ENCODE measurements at regions not wholly inside any gene's neighbourhood (a gene's known extent, or its start where the extent isn't known, plus 50 kb on each side); places are given as distances from the start of the nearest gene placed in this dataset.

- H3K4me3 ChIP-seq (ENCODE audit: low read depth, low read length) = no peak overlapping the region
- H3K4me1 ChIP-seq (ENCODE audit: control insufficient read depth, insufficient read depth, low read length) = no peaks in the 10 kb centered on the region
- no peaks in the 10 kb centered on the region for H3K36me3 ChIP-seq (ENCODE audit: control insufficient read depth, insufficient read depth, low read length)
- H3K27ac ChIP-seq (ENCODE audit: low read depth, low read length) = no peak overlapping the region
- no peak overlapping the region for H3K9ac ChIP-seq (ENCODE audit: low read length)
- no peaks in the 10 kb centered on the region for H3K27me3 ChIP-seq (ENCODE audit: control insufficient read depth, insufficient read depth, low read length)
- no peaks in the 10 kb centered on the region for H3K9me3 ChIP-seq (ENCODE audit: control insufficient read depth, insufficient read depth, low read depth, low read length)
Measured at GRCh38 chr9:19732441-19732951, 56.3 kb downstream of the SLC24A2 start.

DNA sequence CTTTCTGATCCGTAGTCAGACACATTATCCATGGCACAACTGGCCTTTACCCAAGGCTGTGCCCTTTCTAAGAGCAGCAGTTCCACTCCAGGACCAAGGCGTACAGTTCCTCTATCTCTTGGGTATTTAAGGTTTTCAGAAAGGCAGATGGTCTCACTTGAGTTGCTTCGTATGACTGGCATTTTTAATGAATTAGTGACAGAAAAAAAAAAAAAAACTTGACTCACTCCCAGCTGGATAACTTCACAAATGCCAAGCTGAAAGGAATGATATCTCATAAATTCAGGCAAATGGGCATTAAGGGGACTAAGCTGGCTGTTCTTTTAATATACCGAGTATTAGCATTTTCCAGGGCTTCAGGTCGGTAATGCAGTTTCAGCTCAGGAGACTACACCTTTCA is 60.7 kb downstream of the SLC24A2 start:
- H3K4me1 ChIP-seq (ENCODE audit: control insufficient read depth, insufficient read depth, low read length) = no peaks in the 10 kb centered on the region
- H3K4me3 ChIP-seq (ENCODE audit: low read depth, low read length) = no peak overlapping the region
- no peaks in the 10 kb centered on the region for H3K27me3 ChIP-seq (ENCODE audit: control insufficient read depth, insufficient read depth, low read length)
- H3K9me3 ChIP-seq (ENCODE audit: control insufficient read depth, insufficient read depth, low read depth, low read length) = no peaks in the 10 kb centered on the region
- H3K27ac ChIP-seq (ENCODE audit: low read depth, low read length) = no peak overlapping the region
- H3K9ac ChIP-seq (ENCODE audit: low read length) = no peak overlapping the region
- H3K36me3 ChIP-seq (ENCODE audit: control insufficient read depth, insufficient read depth, low read length) = no peaks in the 10 kb centered on the region

GRCh38 chr9:19725970-19726369 is 62.9 kb downstream of the SLC24A2 start:
- Histone ChIP-seq H3K27ac (ENCODE audit: low read depth, low read length) (no peak overlapping the region), H3K36me3 (ENCODE audit: control insufficient read depth, insufficient read depth, low read length) (no peaks in the 10 kb centered on the region)

DNA sequence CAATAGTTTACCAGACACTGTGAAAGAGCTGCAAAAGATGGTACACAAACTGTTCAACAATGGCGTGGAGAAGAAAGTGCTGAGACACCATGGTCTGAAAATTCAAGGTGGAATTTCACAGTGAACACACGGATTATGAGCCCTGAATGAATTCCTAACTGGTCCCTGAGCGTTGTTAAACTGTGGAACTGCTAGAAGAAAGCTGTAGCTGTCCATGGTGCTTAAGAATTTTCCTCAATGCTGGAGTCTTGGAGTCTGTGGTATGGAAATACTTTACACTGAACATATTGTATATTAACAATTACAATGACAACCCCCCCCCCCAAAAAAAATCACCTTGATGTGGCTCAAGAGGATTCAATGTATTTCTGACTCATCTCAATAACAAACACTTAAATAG is 68.5 kb downstream of the SLC24A2 start:
- Histone ChIP-seq H3K27me3 (ENCODE audit: control insufficient read depth, insufficient read depth, low read length) (no peaks in the 10 kb centered on the region), H3K27ac (ENCODE audit: low read depth, low read length) (no peak overlapping the region), H3K9ac (ENCODE audit: low read length) (no peak overlapping the region), H3K9me3 (ENCODE audit: control insufficient read depth, insufficient read depth, low read depth, low read length) (no peaks in the 10 kb centered on the region), H3K4me3 (ENCODE audit: low read depth, low read length) (no peak overlapping the region), H3K36me3 (ENCODE audit: control insufficient read depth, insufficient read depth, low read length) (no peaks in the 10 kb centered on the region), H3K4me1 (ENCODE audit: control insufficient read depth, insufficient read depth, low read length) (no peaks in the 10 kb centered on the region; the same call in 1 of the 2 replicates)

More at GRCh38 chr9:19725970-19726369, 62.9 kb downstream of the SLC24A2 start:
- Histone ChIP-seq H3K4me1 (ENCODE audit: control insufficient read depth, insufficient read depth, low read length) (no peaks in the 10 kb centered on the region), H3K4me3 (ENCODE audit: low read depth, low read length) (no peak overlapping the region), H3K27me3 (ENCODE audit: control insufficient read depth, insufficient read depth, low read length) (no peaks in the 10 kb centered on the region), H3K9me3 (ENCODE audit: control insufficient read depth, insufficient read depth, low read depth, low read length) (no peaks in the 10 kb centered on the region), H3K9ac (ENCODE audit: low read length) (no peak overlapping the region)

DNA sequence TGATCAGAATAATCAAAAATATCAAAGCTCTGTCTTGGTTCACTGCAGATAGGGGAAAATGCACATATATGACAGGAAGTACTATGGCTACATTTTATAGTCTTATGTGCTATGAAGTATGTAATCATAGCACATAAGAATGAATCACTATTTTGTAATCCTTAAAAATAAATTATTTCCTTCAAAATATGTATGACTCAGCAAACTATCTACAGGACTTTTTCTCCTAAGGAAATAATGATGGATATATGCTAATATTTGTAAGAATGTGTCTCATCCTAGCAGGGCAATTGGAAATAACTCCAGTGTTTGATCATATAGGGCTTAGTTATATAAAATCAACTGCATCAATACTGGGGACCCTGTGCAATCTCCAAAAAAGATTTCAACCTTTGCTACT is 85.1 kb downstream of the SLC24A2 start:
- H3K36me3 ChIP-seq (ENCODE audit: control insufficient read depth, insufficient read depth, low read length) = no peaks in the 10 kb centered on the region
- H3K4me3 ChIP-seq (ENCODE audit: low read depth, low read length) = no peak overlapping the region
- no peak overlapping the region for H3K27ac ChIP-seq (ENCODE audit: low read depth, low read length)
- H3K9ac ChIP-seq (ENCODE audit: low read length) = no peak overlapping the region
- H3K9me3 ChIP-seq (ENCODE audit: control insufficient read depth, insufficient read depth, low read depth, low read length) = no peaks in the 10 kb centered on the region
- H3K4me1 ChIP-seq (ENCODE audit: control insufficient read depth, insufficient read depth, low read length) = peaks cover 26% of the 10 kb centered on the region; the same call in 1 of the 2 replicates
- H3K27me3 ChIP-seq (ENCODE audit: control insufficient read depth, insufficient read depth, low read length) = no peaks in the 10 kb centered on the region

DNA sequence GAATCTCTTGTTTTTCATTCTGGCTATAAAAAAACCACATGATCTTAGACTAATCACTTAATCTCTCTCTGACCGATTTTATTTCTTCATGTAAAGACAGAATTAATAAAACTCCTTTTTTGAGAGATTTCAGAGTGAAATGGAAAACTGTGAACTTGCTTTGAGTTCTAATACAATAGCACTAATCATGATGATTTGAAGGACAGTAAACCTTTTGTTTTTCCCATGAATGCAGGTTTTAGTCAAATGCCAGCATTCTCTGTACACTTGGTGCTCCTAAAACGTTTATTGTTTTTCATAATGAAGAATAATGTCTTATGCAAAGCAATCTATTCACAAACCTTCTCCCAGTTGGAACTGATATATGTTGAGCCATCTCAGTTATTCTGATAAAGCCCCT is 86.8 kb downstream of the SLC24A2 start:
- H3K9ac ChIP-seq (ENCODE audit: low read length) = no peak overlapping the region
- no peaks in the 10 kb centered on the region for H3K36me3 ChIP-seq (ENCODE audit: control insufficient read depth, insufficient read depth, low read length)
- H3K27ac ChIP-seq (ENCODE audit: low read depth, low read length) = no peak overlapping the region
- no peak overlapping the region for H3K4me3 ChIP-seq (ENCODE audit: low read depth, low read length)
- H3K9me3 ChIP-seq (ENCODE audit: control insufficient read depth, insufficient read depth, low read depth, low read length) = no peaks in the 10 kb centered on the region
- H3K27me3 ChIP-seq (ENCODE audit: control insufficient read depth, insufficient read depth, low read length) = no peaks in the 10 kb centered on the region
- peaks cover 30% of the 10 kb centered on the region; the same call in 1 of the 2 replicates for H3K4me1 ChIP-seq (ENCODE audit: control insufficient read depth, insufficient read depth, low read length)

DNA sequence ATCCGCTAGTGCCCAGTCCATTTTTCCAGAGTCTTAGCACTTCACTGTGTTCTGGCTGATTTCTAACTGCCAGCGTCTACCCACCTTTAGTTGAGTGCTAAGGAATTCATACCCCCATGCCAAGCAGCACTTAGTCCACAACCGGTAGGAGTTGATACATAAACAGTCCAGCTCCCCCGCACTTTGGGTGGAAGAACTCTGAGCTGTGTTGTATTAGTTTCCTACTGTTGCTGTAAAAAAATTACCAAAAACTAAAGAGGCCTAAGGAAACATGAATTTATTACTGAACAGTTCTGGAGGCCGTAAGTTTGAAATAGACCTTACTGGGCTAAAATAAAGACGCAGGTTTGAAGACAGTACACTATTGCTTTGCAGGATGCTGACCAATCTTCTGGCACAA is 87.6 kb downstream of the SLC24A2 start:
- Histone ChIP-seq H3K27me3 (ENCODE audit: control insufficient read depth, insufficient read depth, low read length) (no peaks in the 10 kb centered on the region), H3K9ac (ENCODE audit: low read length) (no peak overlapping the region), H3K27ac (ENCODE audit: low read depth, low read length) (no peak overlapping the region), H3K4me3 (ENCODE audit: low read depth, low read length) (no peak overlapping the region), H3K9me3 (ENCODE audit: control insufficient read depth, insufficient read depth, low read depth, low read length) (peaks cover 2% of the 10 kb centered on the region), H3K4me1 (ENCODE audit: control insufficient read depth, insufficient read depth, low read length) (peaks cover 30% of the 10 kb centered on the region; the same call in 1 of the 2 replicates), H3K36me3 (ENCODE audit: control insufficient read depth, insufficient read depth, low read length) (no peaks in the 10 kb centered on the region)

DNA sequence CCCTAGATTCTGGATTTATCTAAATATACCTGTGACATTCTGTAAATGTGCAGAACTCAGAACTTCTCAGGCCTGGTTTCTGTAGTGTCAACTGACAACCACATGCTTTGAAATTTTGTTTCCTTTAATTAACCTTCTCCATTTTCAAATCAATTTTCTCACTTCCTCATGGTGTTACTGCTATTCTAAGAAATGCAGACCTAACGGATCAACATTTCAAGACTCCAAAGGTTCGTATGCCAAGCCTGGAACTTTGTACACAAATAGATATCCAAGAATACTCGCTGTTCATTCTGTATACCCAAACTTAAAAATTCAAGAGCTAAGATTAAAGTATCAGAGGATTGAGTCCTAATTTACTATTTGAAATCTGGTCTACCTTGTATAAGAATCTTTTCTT is 88.1 kb downstream of the SLC24A2 start:
- Histone ChIP-seq H3K9ac (ENCODE audit: low read length) (no peak overlapping the region), H3K9me3 (ENCODE audit: control insufficient read depth, insufficient read depth, low read depth, low read length) (peaks cover 7% of the 10 kb centered on the region)

GRCh38 chr9:19699756-19700155 is 89.1 kb downstream of the SLC24A2 start:
- Histone ChIP-seq H3K9me3 (ENCODE audit: control insufficient read depth, insufficient read depth, low read depth, low read length) (peaks cover 8% of the 10 kb centered on the region), H3K4me3 (ENCODE audit: low read depth, low read length) (no peak overlapping the region), H3K27me3 (ENCODE audit: control insufficient read depth, insufficient read depth, low read length) (no peaks in the 10 kb centered on the region), H3K4me1 (ENCODE audit: control insufficient read depth, insufficient read depth, low read length) (peaks cover 30% of the 10 kb centered on the region; the same call in 1 of the 2 replicates), H3K27ac (ENCODE audit: low read depth, low read length) (0 out of 2 replicates have a peak overlapping the region, but pooled peaks have one; percentile 26), H3K9ac (ENCODE audit: low read length) (no peak overlapping the region), H3K36me3 (ENCODE audit: control insufficient read depth, insufficient read depth, low read length) (no peaks in the 10 kb centered on the region)

More for the DNA sequence above, 88.1 kb downstream of the SLC24A2 start:
- Histone ChIP-seq H3K36me3 (ENCODE audit: control insufficient read depth, insufficient read depth, low read length) (no peaks in the 10 kb centered on the region), H3K4me3 (ENCODE audit: low read depth, low read length) (no peak overlapping the region), H3K27ac (ENCODE audit: low read depth, low read length) (no peak overlapping the region), H3K4me1 (ENCODE audit: control insufficient read depth, insufficient read depth, low read length) (peaks cover 30% of the 10 kb centered on the region; the same call in 1 of the 2 replicates), H3K27me3 (ENCODE audit: control insufficient read depth, insufficient read depth, low read length) (no peaks in the 10 kb centered on the region)

DNA sequence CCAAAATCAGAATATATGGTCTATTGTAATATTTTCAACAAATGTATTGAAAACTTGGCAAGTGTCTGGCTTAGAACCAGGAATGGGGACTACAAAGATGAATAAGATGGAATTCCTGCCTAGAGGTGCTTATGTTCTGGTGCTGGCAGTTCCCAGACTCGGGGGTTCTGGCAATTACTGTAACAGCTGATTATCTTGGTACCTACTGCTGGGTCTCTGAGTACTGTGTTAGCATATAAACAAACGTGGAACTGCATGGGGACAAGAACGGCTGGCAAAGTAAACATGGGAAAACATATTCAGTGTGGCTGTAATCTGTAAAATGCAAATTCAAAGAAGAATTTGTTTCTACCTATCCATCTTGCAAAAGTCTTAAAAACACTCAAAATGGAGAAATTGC is 89.9 kb downstream of the SLC24A2 start:
- Histone ChIP-seq H3K36me3 (ENCODE audit: control insufficient read depth, insufficient read depth, low read length) (no peaks in the 10 kb centered on the region), H3K9ac (ENCODE audit: low read length) (no peak overlapping the region), H3K27me3 (ENCODE audit: control insufficient read depth, insufficient read depth, low read length) (no peaks in the 10 kb centered on the region), H3K4me1 (ENCODE audit: control insufficient read depth, insufficient read depth, low read length) (peaks cover 30% of the 10 kb centered on the region; the same call in 1 of the 2 replicates), H3K9me3 (ENCODE audit: control insufficient read depth, insufficient read depth, low read depth, low read length) (peaks cover 8% of the 10 kb centered on the region), H3K27ac (ENCODE audit: low read depth, low read length) (no peak overlapping the region), H3K4me3 (ENCODE audit: low read depth, low read length) (peak overlapping the region; percentile 4; the same call in 1 of the 2 replicates)

DNA sequence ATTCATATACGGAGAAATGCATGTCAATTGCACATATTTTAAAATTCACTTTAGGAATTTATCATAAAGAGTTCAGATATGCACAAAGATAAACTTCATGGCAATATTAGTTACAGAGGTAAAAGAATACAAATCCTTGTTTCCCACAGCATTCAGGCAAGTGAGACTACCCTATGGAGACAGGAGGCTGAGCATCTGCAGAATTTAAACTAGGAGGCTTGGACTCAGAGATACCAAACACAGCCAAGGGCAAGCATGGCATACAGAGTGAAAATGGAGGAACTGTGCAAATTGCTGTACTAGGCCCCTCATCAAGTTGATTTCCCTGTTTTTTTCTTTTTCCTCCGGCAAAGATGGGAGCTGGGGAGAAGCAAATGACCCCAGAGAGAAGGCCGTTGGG is 94.2 kb downstream of the SLC24A2 start:
- H3K27me3 ChIP-seq (ENCODE audit: control insufficient read depth, insufficient read depth, low read length) = no peaks in the 10 kb centered on the region
- H3K9me3 ChIP-seq (ENCODE audit: control insufficient read depth, insufficient read depth, low read depth, low read length) = peaks cover 8% of the 10 kb centered on the region
- H3K27ac ChIP-seq (ENCODE audit: low read depth, low read length) = no peak overlapping the region
- H3K4me3 ChIP-seq (ENCODE audit: low read depth, low read length) = no peak overlapping the region
- H3K36me3 ChIP-seq (ENCODE audit: control insufficient read depth, insufficient read depth, low read length) = no peaks in the 10 kb centered on the region
- peaks cover 12% of the 10 kb centered on the region; the same call in 1 of the 2 replicates for H3K4me1 ChIP-seq (ENCODE audit: control insufficient read depth, insufficient read depth, low read length)
- H3K9ac ChIP-seq (ENCODE audit: low read length) = no peak overlapping the region
